DOHH2 (cell line): ENCODE measurements at regions not wholly inside any gene's neighbourhood (a gene's known extent, or its start where the extent isn't known, plus 50 kb on each side); places are given as distances from the start of the nearest gene placed in this dataset.

Source experiments
- H3F3A ChIP-seq: fragments of 200-600 bp; sonication (generic), shearing (Covaris generic); 2 replicates; pipeline ENCODE4 v1.6.0; 2016; ENCODE audit warnings: antibody characterized with exemption, mild to moderate bottlenecking; ENCODE audit not compliant: control insufficient read depth, insufficient read depth
- H3K27ac ChIP-seq: fragments of 200-600 bp; sonication (generic); 2 replicates; pipeline ENCODE4 v1.5.1; 2014; ENCODE audit warnings: low read depth, mild to moderate bottlenecking, low read length, moderate library complexity
- H3K27me3 ChIP-seq: fragments of 200-600 bp; sonication (generic); 2 replicates; pipeline ENCODE4 v1.6.1; 2014; ENCODE audit warnings: mild to moderate bottlenecking, low read length, mixed read lengths; ENCODE audit not compliant: control insufficient read depth
- H3K36me3 ChIP-seq: fragments of 200-600 bp; sonication (generic); 2 replicates; pipeline ENCODE4 v1.6.1; 2014; ENCODE audit warnings: mild to moderate bottlenecking, low read length, moderate library complexity, mixed read lengths; ENCODE audit not compliant: control insufficient read depth
- H3K4me1 ChIP-seq: fragments of 200-600 bp; sonication (generic); 2 replicates; pipeline ENCODE4 v1.6.1; 2014; ENCODE audit warnings: mild to moderate bottlenecking, low read length, mixed read lengths; ENCODE audit not compliant: control insufficient read depth
- H3K4me2 ChIP-seq: fragments of 200-600 bp; sonication (generic); 2 replicates; pipeline ENCODE4 v1.6.0; 2014; ENCODE audit warnings: mild to moderate bottlenecking, low read length, moderate library complexity
- H3K4me3 ChIP-seq: fragments of 200-600 bp; sonication (generic); 2 replicates; pipeline ENCODE4 v1.5.1; 2014; ENCODE audit warnings: mild to moderate bottlenecking, low read length, mixed read lengths
- H3K79me2 ChIP-seq: fragments of 200-600 bp; sonication (generic); 2 replicates; pipeline ENCODE4 v1.6.1; 2014; ENCODE audit warnings: mild to moderate bottlenecking, low read length, mixed read lengths; ENCODE audit not compliant: control insufficient read depth
- H3K9me2 ChIP-seq: fragments of 200-600 bp; sonication (generic); replicated peaks from 2 replicates; pipeline ENCODE4 v1.6.1; 2014; ENCODE audit warnings: mild to moderate bottlenecking, low read length, mixed read lengths; ENCODE audit not compliant: control insufficient read depth
- H3K9me3 ChIP-seq: fragments of 200-600 bp; sonication (generic); 2 replicates; pipeline ENCODE4 v1.6.1; 2014; ENCODE audit warnings: antibody characterized with exemption, low read length, mixed read lengths; ENCODE audit not compliant: control insufficient read depth, insufficient read depth
- H4K20me1 ChIP-seq: fragments of 200-600 bp; sonication (generic); 2 replicates; pipeline ENCODE4 v1.6.0; 2014; ENCODE audit warnings: low read depth, mild to moderate bottlenecking, antibody characterized with exemption, low read length, moderate library complexity; ENCODE audit not compliant: control insufficient read depth, insufficient read depth
- EZH2phosphoT487 ChIP-seq: fragments of 200-600 bp; sonication (generic); IDR thresholded peaks from 2 replicates; pipeline ENCODE4 v1.6.1; 2017; ENCODE audit warnings: borderline replicate concordance, mild to moderate bottlenecking, antibody characterized with exemption, low read length, moderate library complexity, mixed read lengths
- TF ChIP-seq, protein P1 (sequence below): fragments of 200-600 bp; sonication (generic); IDR thresholded peaks from one replicate; pipeline ENCODE4 v1.5.1; 2014; ENCODE audit warnings: antibody characterized with exemption, mild to moderate bottlenecking, low read depth, low read length; ENCODE audit not compliant: poor library complexity, severe bottlenecking

DNA sequence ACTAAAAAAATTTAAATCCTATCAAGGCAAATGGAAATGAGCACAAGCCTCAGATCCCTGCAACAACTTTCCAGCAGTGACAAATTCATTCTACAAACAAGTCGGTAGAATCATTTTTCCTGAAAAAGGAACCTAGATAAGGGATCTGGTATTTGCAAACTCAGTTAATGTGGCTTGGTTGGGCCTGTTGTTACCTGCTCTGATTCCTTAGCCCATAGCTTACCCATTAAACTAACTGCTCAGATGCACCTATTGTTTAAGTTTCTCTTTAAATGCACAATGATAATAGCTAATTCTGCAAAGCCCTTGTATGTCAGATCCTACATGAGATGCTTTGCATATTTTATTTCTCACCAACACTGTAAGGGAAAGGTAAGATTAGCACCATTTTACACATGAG lies 377.4 kb upstream of the RGMA start:
- Histone ChIP-seq H3K4me1 (no peaks in the 10 kb centered on the region), H3K27me3 (no peaks in the 10 kb centered on the region), H3K27ac (no peak overlapping the region), H3K4me3 (no peak overlapping the region), H3K9me3 (no peaks in the 10 kb centered on the region), H3K4me2 (no peak overlapping the region), H3K79me2 (no peaks in the 10 kb centered on the region), H3K36me3 (no peaks in the 10 kb centered on the region), H4K20me1 (no peaks in the 10 kb centered on the region), H3K9me2 (no peaks in the 10 kb centered on the region), H3F3A (no peaks in the 10 kb centered on the region)
- TF ChIP-seq, protein P1, sequence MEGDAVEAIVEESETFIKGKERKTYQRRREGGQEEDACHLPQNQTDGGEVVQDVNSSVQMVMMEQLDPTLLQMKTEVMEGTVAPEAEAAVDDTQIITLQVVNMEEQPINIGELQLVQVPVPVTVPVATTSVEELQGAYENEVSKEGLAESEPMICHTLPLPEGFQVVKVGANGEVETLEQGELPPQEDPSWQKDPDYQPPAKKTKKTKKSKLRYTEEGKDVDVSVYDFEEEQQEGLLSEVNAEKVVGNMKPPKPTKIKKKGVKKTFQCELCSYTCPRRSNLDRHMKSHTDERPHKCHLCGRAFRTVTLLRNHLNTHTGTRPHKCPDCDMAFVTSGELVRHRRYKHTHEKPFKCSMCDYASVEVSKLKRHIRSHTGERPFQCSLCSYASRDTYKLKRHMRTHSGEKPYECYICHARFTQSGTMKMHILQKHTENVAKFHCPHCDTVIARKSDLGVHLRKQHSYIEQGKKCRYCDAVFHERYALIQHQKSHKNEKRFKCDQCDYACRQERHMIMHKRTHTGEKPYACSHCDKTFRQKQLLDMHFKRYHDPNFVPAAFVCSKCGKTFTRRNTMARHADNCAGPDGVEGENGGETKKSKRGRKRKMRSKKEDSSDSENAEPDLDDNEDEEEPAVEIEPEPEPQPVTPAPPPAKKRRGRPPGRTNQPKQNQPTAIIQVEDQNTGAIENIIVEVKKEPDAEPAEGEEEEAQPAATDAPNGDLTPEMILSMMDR: no peak
- TF ChIP-seq EZH2phosphoT487: no peak

DNA sequence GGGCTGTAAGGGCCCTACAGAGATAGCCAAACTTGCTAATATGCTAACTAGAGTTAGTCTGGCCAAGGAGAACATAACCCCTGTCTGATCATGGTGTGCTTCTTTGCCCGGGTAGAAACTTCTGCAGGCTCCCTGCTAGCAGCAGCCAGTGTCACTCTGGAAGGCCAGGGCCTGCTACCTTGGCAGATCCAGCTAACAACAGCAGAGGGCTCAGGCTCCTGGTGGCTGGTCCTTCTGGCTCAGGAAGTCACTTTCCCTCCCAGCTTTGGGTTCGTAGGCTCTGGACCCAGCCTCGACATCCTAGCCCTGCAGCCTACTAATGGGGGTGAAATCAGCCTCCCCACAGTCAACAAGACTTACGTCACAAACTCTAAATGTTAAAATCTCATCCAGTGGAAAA lies 373.7 kb upstream of the RGMA start:
- Histone ChIP-seq H3K27me3 (no peaks in the 10 kb centered on the region), H3K79me2 (no peaks in the 10 kb centered on the region), H3F3A (no peaks in the 10 kb centered on the region), H4K20me1 (no peaks in the 10 kb centered on the region), H3K36me3 (no peaks in the 10 kb centered on the region), H3K27ac (no peak overlapping the region), H3K9me2 (no peaks in the 10 kb centered on the region), H3K4me2 (no peak overlapping the region), H3K9me3 (no peaks in the 10 kb centered on the region), H3K4me1 (no peaks in the 10 kb centered on the region), H3K4me3 (no peak overlapping the region)
- no peak for TF ChIP-seq EZH2phosphoT487

DNA sequence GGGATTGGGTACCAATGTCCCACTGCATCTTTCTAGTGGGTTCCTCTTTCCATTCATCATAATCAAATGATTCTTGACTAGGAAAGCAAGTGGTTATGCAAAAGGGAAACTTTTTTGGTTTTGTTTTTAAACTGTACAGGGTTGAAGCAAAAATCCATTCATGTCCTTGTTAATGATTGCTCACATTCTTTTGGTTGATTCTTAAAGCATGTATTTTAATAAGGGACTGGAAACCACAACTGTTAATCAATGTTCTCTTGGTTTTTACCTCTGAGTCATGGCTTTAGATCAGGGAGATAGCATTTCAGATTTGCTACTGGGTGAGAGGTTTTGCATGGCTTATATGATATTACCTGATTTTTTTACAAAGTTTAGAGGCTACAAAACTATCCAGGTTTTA lies 371.7 kb upstream of the RGMA start:
- Histone ChIP-seq H3K27me3 (no peaks in the 10 kb centered on the region), H3K4me3 (no peak overlapping the region)

GRCh38 chr15:93459396-93459795 lies 370.4 kb upstream of the RGMA start:
- Histone ChIP-seq H3K79me2 (no peaks in the 10 kb centered on the region), H3K4me3 (no peak overlapping the region), H3K4me1 (no peaks in the 10 kb centered on the region), H3K9me2 (no peaks in the 10 kb centered on the region), H3K9me3 (no peaks in the 10 kb centered on the region), H4K20me1 (no peaks in the 10 kb centered on the region), H3K4me2 (no peak overlapping the region), H3F3A (no peaks in the 10 kb centered on the region), H3K27me3 (no peaks in the 10 kb centered on the region), H3K27ac (no peak overlapping the region), H3K36me3 (no peaks in the 10 kb centered on the region)
- TF ChIP-seq, protein P1: no peak
- TF ChIP-seq EZH2phosphoT487: no peak

More for the DNA sequence above, 371.7 kb upstream of the RGMA start:
- TF ChIP-seq, protein P1: no peak
- no peak for TF ChIP-seq EZH2phosphoT487
- Histone ChIP-seq H3K9me3 (no peaks in the 10 kb centered on the region), H3K4me1 (no peaks in the 10 kb centered on the region), H3K36me3 (no peaks in the 10 kb centered on the region), H3K27ac (no peak overlapping the region), H3K79me2 (no peaks in the 10 kb centered on the region), H4K20me1 (no peaks in the 10 kb centered on the region), H3F3A (no peaks in the 10 kb centered on the region), H3K9me2 (no peaks in the 10 kb centered on the region), H3K4me2 (no peak overlapping the region)
